ENCODE measurements at regions not wholly inside any gene's neighbourhood (a gene's known extent, or its start where the extent isn't known, plus 50 kb on each side); places are given as distances from the start of the nearest gene placed in this dataset.
"Not testable (repeated sequence)": the region's sequence is repeated elsewhere in the genome, so short reads cannot be mapped to it uniquely, and the experiment has no call there.

DNA sequence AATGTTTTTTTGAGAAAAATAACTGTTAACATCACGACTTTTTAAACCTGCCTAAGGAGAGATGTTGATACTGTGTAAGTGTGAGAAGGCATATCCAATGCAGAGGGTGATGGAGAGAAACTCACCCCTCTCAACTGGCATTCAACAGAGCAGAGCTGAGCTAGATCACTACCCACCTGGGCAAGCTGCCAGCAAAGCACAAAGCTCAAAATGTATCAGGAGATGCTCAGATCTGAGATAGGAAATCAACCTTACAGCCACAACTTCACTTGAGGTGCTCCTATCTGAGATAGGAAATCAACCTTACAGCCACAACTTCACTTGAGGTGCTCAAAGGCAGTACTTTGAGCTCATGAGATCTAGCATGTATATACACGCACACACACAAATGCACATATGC, 151.5 kb upstream of the PDE1C start:
- DNase-seq: no peak

- DNase-seq: no peak
Measured at GRCh38 chr7:32221056-32221455, 150.8 kb upstream of the PDE1C start.

- not testable (repeated sequence) for DNase-seq
Measured at GRCh38 chr7:32219831-32220230, 149.6 kb upstream of the PDE1C start.

- no peak for DNase-seq
Measured at GRCh38 chr7:32219416-32219815, 149.2 kb upstream of the PDE1C start.

GRCh38 chr7:32218741-32219288, 148.6 kb upstream of the PDE1C start:
- no peak for DNase-seq

DNA sequence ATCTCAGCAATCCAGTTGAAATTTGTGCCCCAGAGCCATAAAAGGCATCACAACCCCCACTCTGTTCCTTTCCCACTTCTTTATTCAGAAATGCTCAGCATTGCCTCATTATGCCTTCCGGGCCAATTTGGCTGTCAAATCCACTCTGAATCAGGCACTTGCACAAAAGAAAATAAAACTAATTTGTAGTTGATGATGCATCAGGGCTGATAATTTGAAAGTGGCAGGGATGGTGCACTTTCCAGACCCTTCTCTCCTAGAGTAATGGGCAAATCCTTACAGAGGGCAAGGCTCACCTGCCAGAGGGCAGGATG, 147.9 kb upstream of the PDE1C start:
- no peak for DNase-seq

- no peak for DNase-seq
Measured at GRCh38 chr7:32217341-32218153, 147.3 kb upstream of the PDE1C start.

GRCh38 chr7:32216759-32217158, 146.6 kb upstream of the PDE1C start:
- no peak for DNase-seq

DNA sequence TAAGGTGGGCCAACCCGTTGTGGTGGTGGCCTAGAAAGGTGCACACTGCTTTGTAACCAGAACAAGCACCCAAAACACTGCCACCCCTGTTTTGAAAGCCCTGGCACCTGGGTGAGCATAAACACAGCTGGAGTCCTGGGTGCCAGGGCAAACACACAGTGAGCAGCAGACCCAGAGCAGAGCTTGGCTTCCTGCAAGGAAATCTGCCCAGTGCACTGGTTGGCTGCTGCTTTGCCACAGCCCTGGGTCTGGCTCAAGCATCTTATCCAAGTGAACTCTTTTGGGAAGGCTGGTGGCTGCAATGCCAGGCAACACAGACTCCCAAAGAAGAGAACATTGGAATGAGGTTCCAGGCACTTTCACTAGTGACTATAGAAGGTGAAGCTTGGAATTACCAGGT, 145.5 kb upstream of the PDE1C start:
- DNase-seq: no peak

GRCh38 chr7:32214913-32215312, 144.7 kb upstream of the PDE1C start:
- DNase-seq: no peak

DNA sequence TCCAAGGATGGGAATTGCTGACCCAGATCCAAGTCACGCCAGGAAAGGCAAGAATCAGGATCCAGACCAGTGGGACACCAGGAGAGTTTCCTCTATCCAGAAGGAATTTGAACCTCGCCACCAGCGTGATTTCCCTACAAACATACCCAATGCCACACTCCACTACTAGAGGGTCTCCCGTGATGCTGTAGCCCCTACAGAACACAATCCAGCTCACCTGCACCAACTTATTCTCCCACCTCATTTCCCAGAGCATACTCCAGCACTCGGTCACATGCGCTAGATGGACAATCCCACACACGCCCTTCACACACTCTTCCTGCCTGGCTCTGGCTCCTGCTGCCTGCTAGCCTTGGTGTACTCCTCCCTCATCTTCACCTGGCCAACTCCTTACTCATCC, 142.1 kb upstream of the PDE1C start:
- DNase-seq: no peak

GRCh38 chr7:32206987-32207386, 136.8 kb upstream of the PDE1C start:
- DNase-seq: peak; percentile 22

DNA sequence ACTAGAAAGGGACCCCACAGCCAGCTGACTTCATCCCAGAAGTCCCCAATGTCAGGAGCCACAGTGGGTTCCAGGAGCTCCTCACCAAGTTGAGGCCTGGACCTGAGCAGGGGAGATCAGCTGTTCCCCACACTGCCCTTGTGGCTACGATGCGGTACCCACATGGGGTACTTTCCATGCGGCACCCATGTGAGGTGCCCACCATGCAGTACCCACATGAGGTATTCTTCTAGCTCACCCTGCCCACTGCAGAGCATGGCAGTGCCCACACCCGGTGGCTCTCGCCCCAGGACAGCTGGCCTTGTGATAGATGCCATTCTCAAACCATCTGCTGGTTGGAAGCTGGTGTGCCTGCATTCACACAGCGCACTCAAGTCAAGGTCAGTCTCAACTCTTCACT, 136.3 kb upstream of the PDE1C start:
- DNase-seq: no peak

DNA sequence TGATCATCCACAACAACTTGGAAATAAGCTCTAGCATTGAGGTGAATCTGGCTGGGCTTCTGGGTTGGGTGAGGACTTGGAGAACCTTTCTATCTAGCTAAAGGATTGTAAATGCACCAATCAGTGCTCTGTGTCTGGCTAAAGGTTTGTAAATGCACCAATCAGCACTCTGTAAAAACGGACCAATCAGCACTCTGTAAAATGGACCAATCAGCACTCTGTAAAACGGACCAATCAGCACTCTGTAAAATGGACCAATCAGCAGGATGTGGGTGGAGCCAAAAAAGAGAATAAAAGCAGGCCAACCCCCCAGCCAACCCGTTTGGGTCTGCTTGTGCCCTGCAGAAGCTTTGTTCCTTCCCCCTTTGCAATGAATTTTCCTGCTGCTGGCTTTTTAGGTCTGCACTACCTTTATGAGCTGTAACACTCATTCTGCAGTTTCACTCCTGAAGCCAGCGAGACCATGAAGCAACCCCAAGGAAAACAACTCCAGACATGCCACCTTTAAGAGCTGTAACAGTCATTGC, 135.2 kb upstream of the PDE1C start:
- not testable (repeated sequence) for DNase-seq

DNA sequence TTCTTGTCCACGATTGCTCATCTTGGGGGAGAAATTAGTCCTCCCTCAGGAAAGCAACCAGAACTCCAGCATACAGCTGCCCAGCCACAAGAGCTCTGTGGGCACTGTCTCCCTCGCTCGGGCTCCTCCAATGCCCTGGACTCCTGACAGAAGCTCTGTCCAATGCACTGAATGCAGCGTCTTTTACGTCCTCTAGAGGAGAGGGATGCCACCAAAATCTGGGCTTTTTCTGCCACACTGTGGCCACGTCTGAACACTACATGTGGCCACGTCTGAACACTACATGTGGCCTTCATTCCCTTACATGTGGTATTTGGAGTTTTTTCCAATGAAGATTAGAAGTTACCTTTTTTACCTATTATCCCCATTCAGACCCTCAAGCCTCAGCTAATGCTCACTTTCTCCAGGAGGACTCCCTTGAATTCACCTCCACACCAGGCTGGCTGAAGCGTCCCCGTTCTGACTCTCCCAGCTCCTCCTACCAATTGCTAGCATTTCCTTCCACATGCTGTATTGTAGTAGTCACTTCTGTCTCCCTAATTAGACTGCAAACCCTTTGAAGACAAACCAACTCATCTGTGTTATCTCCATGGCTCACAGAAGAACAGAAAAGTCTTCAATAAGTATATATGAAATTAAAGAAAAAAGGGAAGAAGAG, 134.3 kb upstream of the PDE1C start:
- DNase-seq: peak; percentile 85

- no peak for DNase-seq
Measured at GRCh38 chr7:32200646-32201045, 130.4 kb upstream of the PDE1C start.

DNA sequence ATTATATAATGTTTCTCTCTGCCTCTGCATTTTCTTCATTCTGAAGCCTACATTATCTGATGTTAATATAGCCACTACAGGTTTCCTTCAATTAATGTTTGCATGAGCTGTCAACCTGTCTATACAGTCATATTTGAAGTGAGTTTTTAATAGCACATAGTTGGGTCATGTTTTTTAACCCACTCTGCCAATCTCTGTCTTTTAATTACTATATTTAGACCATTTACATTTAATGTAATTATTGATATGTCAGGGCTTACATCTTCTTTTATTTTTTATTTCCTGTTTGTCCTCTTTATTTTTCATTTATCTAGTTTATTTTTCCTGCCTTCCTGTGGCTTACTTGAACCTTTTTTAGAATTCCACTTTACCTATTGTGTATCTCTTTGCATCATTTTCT, 124.3 kb upstream of the PDE1C start:
- no peak for DNase-seq

DNA sequence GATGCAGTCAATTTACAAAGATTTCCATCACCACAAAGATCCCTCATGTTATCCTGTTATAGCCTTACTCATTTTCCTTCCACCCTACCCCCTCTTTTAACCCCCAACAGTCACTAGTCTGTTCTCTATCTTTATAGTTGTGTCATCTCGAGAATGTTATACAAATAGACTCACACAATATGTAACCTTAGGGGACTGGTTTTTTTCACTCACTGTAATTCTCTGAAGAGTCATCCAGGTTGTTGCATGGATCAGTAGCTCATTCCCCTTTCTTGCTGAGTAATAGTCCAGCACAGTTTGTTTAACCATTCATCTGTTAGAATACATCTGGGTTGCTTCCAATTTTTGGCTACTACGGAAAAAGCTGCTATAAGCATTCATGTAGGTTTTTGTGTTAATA, 121.1 kb upstream of the PDE1C start:
- DNase-seq: no peak

- DNase-seq: no peak
Measured at GRCh38 chr7:32179567-32179966, 109.4 kb upstream of the PDE1C start.

DNA sequence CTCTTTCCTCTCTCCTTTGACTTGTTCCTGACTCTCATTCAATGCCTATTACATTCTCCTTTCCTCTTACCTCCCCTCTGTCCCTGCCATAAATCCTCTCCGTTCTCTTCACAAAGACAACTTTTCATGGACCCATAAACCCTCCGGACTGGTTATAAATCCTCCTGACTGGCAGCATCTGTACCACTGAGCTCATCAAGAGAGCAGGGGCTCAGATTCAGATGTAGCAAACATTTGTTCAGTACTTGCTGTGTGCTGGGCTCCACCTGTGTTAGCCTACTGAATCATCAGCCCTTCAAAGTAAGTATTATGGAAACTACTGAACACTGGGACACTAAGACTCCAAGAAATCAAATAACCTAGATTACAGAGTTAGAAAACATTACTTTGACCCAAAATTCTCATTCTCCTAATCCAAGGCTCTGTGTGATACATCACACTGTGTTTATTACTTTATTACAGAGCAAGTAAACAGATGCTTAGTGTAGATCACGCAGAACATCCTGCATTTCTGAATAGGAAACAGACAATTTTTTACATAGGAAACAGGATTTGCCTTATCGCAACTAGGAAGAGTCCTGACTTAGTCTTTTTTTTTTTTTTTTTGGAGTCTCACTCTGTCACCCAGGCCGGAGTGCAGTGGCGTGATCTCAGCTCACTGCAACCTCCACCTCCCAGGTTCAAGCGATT, 108.6 kb upstream of the PDE1C start:
- no peak for DNase-seq

GRCh38 chr7:32177232-32177631, 107.0 kb upstream of the PDE1C start:
- no peak for DNase-seq

DNA sequence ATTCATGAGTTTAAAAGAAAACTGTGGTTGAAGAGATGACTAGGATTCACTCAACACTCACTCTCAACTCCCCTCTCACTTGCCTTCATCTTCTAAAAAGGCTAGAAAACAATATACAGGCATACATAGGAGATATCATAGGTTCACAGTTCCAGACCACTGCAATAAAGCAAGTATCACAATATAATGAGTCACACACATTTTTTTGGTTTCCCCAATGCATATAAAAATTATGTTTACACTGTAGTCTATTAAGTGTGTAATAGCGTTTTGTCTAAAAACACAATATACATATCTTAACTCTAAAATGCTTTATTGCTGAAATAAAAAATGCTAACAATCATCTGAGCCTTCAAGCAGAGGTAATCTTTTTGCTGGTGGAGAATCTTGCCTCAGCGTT, 104.9 kb upstream of the PDE1C start:
- DNase-seq: no peak

- DNase-seq: no peak
Measured at GRCh38 chr7:32171248-32171647, 101.0 kb upstream of the PDE1C start.

DNA sequence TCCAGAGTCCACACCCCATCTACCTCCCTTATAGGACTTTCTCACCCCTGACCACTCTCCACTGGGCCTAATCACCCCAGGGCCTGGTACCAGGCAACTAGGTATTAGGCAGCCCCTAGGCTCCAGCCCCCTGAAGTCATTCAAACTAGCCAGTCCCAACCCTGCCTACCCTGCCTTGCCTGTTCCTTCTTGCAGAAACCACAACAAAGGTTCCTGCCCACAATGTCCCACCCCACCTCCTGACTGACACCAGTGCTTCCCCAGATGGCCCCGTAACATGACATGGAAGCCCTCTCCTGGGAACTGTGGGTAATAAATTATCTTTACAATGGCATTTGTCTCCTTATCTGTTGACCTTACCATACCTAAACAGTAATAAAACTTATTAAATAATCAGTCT, 100.6 kb upstream of the PDE1C start:
- no peak for DNase-seq

Measured in NCI-H1092 (cell line).